IMR-90 (cell line): ENCODE measurements at regions not wholly inside any gene's neighbourhood (a gene's known extent, or its start where the extent isn't known, plus 50 kb on each side); places are given as distances from the start of the nearest gene placed in this dataset.

Experiments used
- ATAC-seq: fragments of 200-7000 bp; cut with Tn5 transposase; 2 replicates; pipeline ENCODE4 v1.9.1; 2020; ENCODE audit warnings: low read depth, mild to moderate bottlenecking, moderate library complexity
- BruUV-seq: library from RNA; stranded (reverse); fragments of 400-500 nt; replicated peaks from 2 replicates; lab custom pipeline; 2021; lab: Mats Ljungman, UMichigan
- CTCF ChIA-PET: fragments of 300-600 bp; formaldehyde crosslinking; extraction: SDS; loops from one replicate; lab custom pipeline; 2021; ENCODE audit warnings: antibody characterized with exemption; lab: Yijun Ruan, JAX
- POLR2A ChIA-PET: fragments of 300-600 bp; sonication (Branson Sonifier 250); formaldehyde crosslinking; loops from one replicate; lab custom pipeline; 2022; ENCODE audit warnings: antibody characterized with exemption; ENCODE audit not compliant: unreplicated experiment; lab: Charles Lee
- DNase-seq: peaks from one replicate; pipeline ENCODE4 v3.0.0; 2013
- H2AFZ ChIP-seq: replicated peaks from 2 replicates; pipeline ENCODE3; 2013; ENCODE audit warnings: low read length, mild to moderate bottlenecking; ENCODE audit not compliant: poor library complexity
- H2AK5ac ChIP-seq: 2 replicates; pipeline ENCODE4 v1.6.1; 2013; ENCODE audit warnings: low read depth, low read length, inconsistent platforms
- H2AK9ac ChIP-seq: replicated peaks from 2 replicates; pipeline ENCODE3; 2013; ENCODE audit warnings: mild to moderate bottlenecking, low read depth, low read length, moderate library complexity; ENCODE audit not compliant: poor library complexity
- H2BK120ac ChIP-seq: 2 replicates; pipeline ENCODE4 v1.6.1; 2013; ENCODE audit warnings: low read depth, low read length, inconsistent platforms
- H2BK15ac ChIP-seq: 3 replicates; pipeline ENCODE4 v1.6.1; 2013; ENCODE audit warnings: low read depth, low read length, inconsistent platforms
- H2BK20ac ChIP-seq: 2 replicates; pipeline ENCODE4 v1.6.1; 2013; ENCODE audit warnings: low read depth, mild to moderate bottlenecking, inconsistent platforms, low read length, moderate library complexity
- H2BK5ac ChIP-seq: 2 replicates; pipeline ENCODE4 v1.6.1; 2013; ENCODE audit warnings: mild to moderate bottlenecking, low read depth, low read length, inconsistent platforms; ENCODE audit not compliant: poor library complexity, severe bottlenecking
- H3K14ac ChIP-seq: replicated peaks from 2 replicates; pipeline ENCODE4 v1.6.1; 2013; ENCODE audit warnings: low read depth, low read length, inconsistent platforms
- H3K18ac ChIP-seq: 2 replicates; pipeline ENCODE4 v1.6.1; 2013; ENCODE audit warnings: low read depth, low read length, control low read depth
- H3K23ac ChIP-seq: 2 replicates; pipeline ENCODE4 v1.6.1; 2013; ENCODE audit warnings: low read depth, low read length, inconsistent platforms
- H3K27ac ChIP-seq: 2 replicates; pipeline ENCODE4 v1.5.1; 2013; ENCODE audit warnings: mild to moderate bottlenecking, control low read depth, low read length; ENCODE audit not compliant: insufficient read depth
- H3K27me3 ChIP-seq: 2 replicates; pipeline ENCODE4 v1.6.1; 2013; ENCODE audit warnings: low read length; ENCODE audit not compliant: control insufficient read depth, insufficient read depth
- H3K36me3 ChIP-seq: 2 replicates; pipeline ENCODE4 v1.6.1; 2013; ENCODE audit warnings: low read length, mixed read lengths; ENCODE audit not compliant: control insufficient read depth, insufficient read depth
- H3K4ac ChIP-seq: 2 replicates; pipeline ENCODE4 v1.6.1; 2013; ENCODE audit warnings: low read depth, low read length, inconsistent platforms
- H3K4me1 ChIP-seq: 2 replicates; pipeline ENCODE4 v1.6.1; 2013; ENCODE audit warnings: low read length, mixed read lengths; ENCODE audit not compliant: control insufficient read depth, insufficient read depth
- H3K4me2 ChIP-seq: 2 replicates; pipeline ENCODE4 v1.6.1; 2013; ENCODE audit warnings: low read depth, mild to moderate bottlenecking, control low read depth, low read length, moderate library complexity
- H3K4me3 ChIP-seq: 2 replicates; pipeline ENCODE4 v1.5.1; 2013; ENCODE audit warnings: low read depth, mild to moderate bottlenecking, control low read depth, low read length, moderate library complexity; ENCODE audit not compliant: insufficient read depth
- H3K56ac ChIP-seq: 2 replicates; pipeline ENCODE4 v1.6.1; 2013; ENCODE audit warnings: low read length, inconsistent platforms; ENCODE audit not compliant: insufficient read depth; ENCODE audit errors: extremely low read depth
- H3K79me1 ChIP-seq, 2 experiments: 2 replicates each; pipeline ENCODE4 v1.6.1; 2013; ENCODE audit warnings: low read length in 2 of 2, inconsistent platforms in 1 of 2, low read depth in 1 of 2
- H3K9ac ChIP-seq: 2 replicates; pipeline ENCODE4 v1.6.1; 2013; ENCODE audit warnings: low read depth, low read length, control low read depth
- H3K9me1 ChIP-seq: 2 replicates; pipeline ENCODE4 v1.6.1; 2013; ENCODE audit warnings: low read length, inconsistent platforms; ENCODE audit not compliant: insufficient read depth
- H3K9me3 ChIP-seq: 2 replicates; pipeline ENCODE4 v1.6.1; 2013; ENCODE audit warnings: low read length; ENCODE audit not compliant: control insufficient read depth, insufficient read depth
- H4K20me1 ChIP-seq: 2 replicates; pipeline ENCODE4 v1.6.1; 2013; ENCODE audit warnings: low read length, inconsistent platforms; ENCODE audit not compliant: insufficient read depth
- H4K5ac ChIP-seq: 2 replicates; pipeline ENCODE4 v1.6.1; 2013; ENCODE audit warnings: mild to moderate bottlenecking, low read depth, low read length, control low read depth
- H4K8ac ChIP-seq, 2 experiments: 2 replicates each; pipeline ENCODE4 v1.6.1; 2013; ENCODE audit warnings: low read depth in 2 of 2, low read length in 2 of 2, control low read depth in 1 of 2, inconsistent platforms in 1 of 2
- H4K91ac ChIP-seq: 2 replicates; pipeline ENCODE4 v1.6.1; 2013; ENCODE audit warnings: low read depth, low read length, inconsistent platforms; ENCODE audit not compliant: insufficient read depth
- BHLHE40 ChIP-seq: fragments of 150-350 bp; IDR thresholded peaks from 2 replicates; pipeline ENCODE4 v1.6.1; 2016; ENCODE audit warnings: mild to moderate bottlenecking, low read depth, low read length
- CEBPB ChIP-seq: IDR thresholded peaks from 2 replicates; pipeline ENCODE4 v1.6.1; 2012; ENCODE audit warnings: low read depth, low read length, improper control_type of control experiment
- CTCF ChIP-seq: conservative IDR thresholded peaks from 2 replicates; pipeline ENCODE4 v1.5.1; 2012; ENCODE audit warnings: mild to moderate bottlenecking, low read depth, low read length, improper control_type of control experiment
- ELK1 ChIP-seq: fragments of 150-350 bp; IDR thresholded peaks from 2 replicates; pipeline ENCODE4 v1.6.1; 2016; ENCODE audit warnings: low read depth, mild to moderate bottlenecking, low read length, moderate library complexity, borderline replicate concordance
- FOS ChIP-seq: fragments of 150-350 bp; IDR thresholded peaks from 2 replicates; pipeline ENCODE4 v1.6.1; 2016; ENCODE audit warnings: low read depth, low read length
- MAFK ChIP-seq: IDR thresholded peaks from 2 replicates; pipeline ENCODE4 v1.6.1; 2012; ENCODE audit warnings: low read depth, low read length, improper control_type of control experiment
- MAZ ChIP-seq: IDR thresholded peaks from 2 replicates; pipeline ENCODE4 v1.6.1; 2012; ENCODE audit warnings: low read depth, mild to moderate bottlenecking, low read length, improper control_type of control experiment, moderate library complexity, borderline replicate concordance
- MXI1 ChIP-seq: IDR thresholded peaks from 2 replicates; pipeline ENCODE4 v1.6.1; 2012; ENCODE audit warnings: low read depth, mild to moderate bottlenecking, low read length, moderate library complexity, borderline replicate concordance
- NFE2L2 ChIP-seq: fragments of 150-350 bp; IDR thresholded peaks from 2 replicates; pipeline ENCODE4 v1.6.1; 2016; ENCODE audit warnings: low read depth, mild to moderate bottlenecking, low read length
- POLR2A ChIP-seq: IDR thresholded peaks from 2 replicates; pipeline ENCODE4 v1.6.1; 2012; ENCODE audit warnings: mild to moderate bottlenecking, low read depth, low read length
- RAD21 ChIP-seq: IDR thresholded peaks from 2 replicates; pipeline ENCODE4 v1.6.1; 2012; ENCODE audit warnings: low read length, improper control_type of control experiment
- SMC3 ChIP-seq: fragments of 150-350 bp; IDR thresholded peaks from 2 replicates; pipeline ENCODE4 v1.6.1; 2016; ENCODE audit warnings: low read depth, mild to moderate bottlenecking, antibody characterized with exemption, low read length, moderate library complexity
- USF2 ChIP-seq: fragments of 150-350 bp; IDR thresholded peaks from 2 replicates; pipeline ENCODE4 v1.6.1; 2017; ENCODE audit warnings: mild to moderate bottlenecking, antibody characterized with exemption, low read length, low read depth
- WGBS, 2 experiments: methylation state at CpG; one replicate each; pipeline versions ENCODE4 v1.1.5 to v1.1.7; 2013; ENCODE audit warnings: missing lambda C conversion rate in 2 of 2; ENCODE audit not compliant: insufficient read length in 1 of 2; ENCODE audit errors: extremely low coverage in 2 of 2; 5-methylcytosine and 5-hydroxymethylcytosine counted together
- dilution Hi-C: fragments of 300-500 bp; cut with HindIII; formaldehyde crosslinking; loops from one replicate; pipeline ENCODE4 v1.14.3; 2018; ENCODE audit warnings: low sequenced_read_pairs; ENCODE audit not compliant: unreplicated experiment
- in situ Hi-C: fragments of 300-500 bp; cut with MboI; formaldehyde crosslinking; loops from 3 replicates; pipeline ENCODE4 v1.14.3; 2019; ENCODE audit warnings: low sequenced_read_pairs, inconsistent platforms, mixed read lengths
- intact Hi-C: fragments of 100-400 bp; cut with micrococcal nuclease; formaldehyde crosslinking; loops from 2 replicates; pipeline ENCODE4 v1.10.0; 2022

GRCh38 chr2:39607538-39608262, 58.0 kb upstream of the TMEM178A start:
- H2BK120ac ChIP-seq, result no peak overlapping the region
- H3K18ac ChIP-seq, result no peak overlapping the region
- POLR2A ChIA-PET, result no interaction called here
- H4K5ac ChIP-seq, result no peak overlapping the region
- no peak overlapping the region for H2AK5ac ChIP-seq
- CTCF ChIA-PET, result interaction anchor here (1.1 kb wide), 1 partner anchor 14 kb away, joined by 3 read pairs; no protein-coding TSS in a partner anchor
- WGBS, 2 experiments, result 83% methylated on average over 1 of the region's 4 CpGs; no CpG with 5 or more reads in 1 of the 2 experiments
- H3K14ac ChIP-seq, result no peak overlapping the region
- BruUV-seq, result no TSS peak
- no peak overlapping the region for H4K8ac ChIP-seq
- intact Hi-C loops, result no loop called here
- in situ Hi-C loops, result no loop called here
- H3K27ac ChIP-seq, result no peak overlapping the region
- no peak overlapping the region for H2BK15ac ChIP-seq
- no peaks in the 10 kb centered on the region for H3K36me3 ChIP-seq
- no peak overlapping the region for H2BK20ac ChIP-seq
- H3K9ac ChIP-seq, result no peak overlapping the region
- H3K4me1 ChIP-seq, result peaks cover 2% of the 10 kb centered on the region; the same call in 1 of the 2 replicates
- dilution Hi-C loops, result no loop called here
- no peak for ATAC-seq
- H2AK9ac ChIP-seq, result no peak overlapping the region
- H2BK5ac ChIP-seq, result no peak overlapping the region
- no peak for TF ChIP-seq USF2
- no peak for TF ChIP-seq CEBPB
- no peak for TF ChIP-seq MAFK
- no peak for TF ChIP-seq RAD21
- TF ChIP-seq SMC3, result no peak
- TF ChIP-seq FOS, result no peak
- TF ChIP-seq BHLHE40, result no peak
- TF ChIP-seq MXI1, result no peak
- no peak for TF ChIP-seq MAZ
- no peak for TF ChIP-seq ELK1
- TF ChIP-seq POLR2A, result no peak
- TF ChIP-seq CTCF, result no peak
- TF ChIP-seq NFE2L2, result no peak
- H3K9me1 ChIP-seq, result no peaks in the 10 kb centered on the region; the same call in 1 of the 2 replicates
- DNase-seq, result no peak
- no peaks in the 10 kb centered on the region for H3K9me3 ChIP-seq
- H3K4ac ChIP-seq, result no peak overlapping the region
- peaks cover 4% of the 10 kb centered on the region; the same call in 1 of the 2 replicates for H3K27me3 ChIP-seq
- H3K79me1 ChIP-seq, result no peaks in the 10 kb centered on the region
- H3K4me3 ChIP-seq, result no peak overlapping the region
- H3K4me2 ChIP-seq, result no peak overlapping the region
- no peak overlapping the region for H4K91ac ChIP-seq
- no peaks in the 10 kb centered on the region for H4K20me1 ChIP-seq
- H3K23ac ChIP-seq, result no peak overlapping the region
- no peak overlapping the region for H3K56ac ChIP-seq
- no peak overlapping the region for H2AFZ ChIP-seq
